Kidney epithelial cell (primary cell): ENCODE measurements at regions not wholly inside any gene's neighbourhood (a gene's known extent, or its start where the extent isn't known, plus 50 kb on each side); places are given as distances from the start of the nearest gene placed in this dataset.
A peak's percentile ranks its signal among the peaks of the same experiment; 100 is the strongest.

Experiments used
- DNase-seq: peaks from one replicate; pipeline ENCODE4 v3.0.0-alpha.2; 2010; ENCODE audit warnings: low read depth
- H3K27me3 ChIP-seq: 2 replicates; pipeline ENCODE4 v1.6.0; 2011; ENCODE audit warnings: low read length; ENCODE audit not compliant: control insufficient read depth, insufficient read depth
- H3K36me3 ChIP-seq: 2 replicates; pipeline ENCODE4 v1.5.1; 2011; ENCODE audit warnings: low read length; ENCODE audit not compliant: control insufficient read depth, insufficient read depth
- H3K4me3 ChIP-seq: 2 replicates; pipeline ENCODE4 v1.5.1; 2011; ENCODE audit warnings: low read depth, mild to moderate bottlenecking, control low read depth, low read length
- CTCF ChIP-seq: IDR thresholded peaks from 2 replicates; pipeline ENCODE4 v1.5.1; 2011; ENCODE audit warnings: mild to moderate bottlenecking, moderate library complexity, low read length, control low read depth, inconsistent platforms; ENCODE audit not compliant: insufficient read depth, poor library complexity, severe bottlenecking

DNA sequence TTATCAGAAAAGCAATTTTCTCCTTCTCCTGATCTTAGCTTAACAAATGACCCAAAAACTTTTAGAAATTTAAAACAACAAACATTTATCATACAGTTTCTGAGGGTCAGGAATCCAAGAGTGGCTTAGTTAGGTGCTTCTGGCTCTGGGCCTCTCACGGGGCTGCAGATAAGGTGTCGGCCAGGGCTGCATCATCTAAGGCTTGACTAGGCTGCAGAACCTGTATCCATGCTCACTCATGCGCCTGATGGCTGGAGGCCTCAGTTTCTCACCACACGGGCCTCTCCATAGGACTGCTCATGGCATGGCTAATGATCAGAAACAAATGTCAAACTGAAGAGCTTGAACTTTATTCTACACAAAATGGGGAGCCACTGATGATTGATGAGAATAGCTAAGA, 210.0 kb downstream of the SEC61B start:
- no peak overlapping the region for H3K4me3 ChIP-seq
- H3K27me3 ChIP-seq: no peaks in the 10 kb centered on the region
- no peak for DNase-seq
- no peaks in the 10 kb centered on the region for H3K36me3 ChIP-seq
- no peak for TF ChIP-seq CTCF

DNA sequence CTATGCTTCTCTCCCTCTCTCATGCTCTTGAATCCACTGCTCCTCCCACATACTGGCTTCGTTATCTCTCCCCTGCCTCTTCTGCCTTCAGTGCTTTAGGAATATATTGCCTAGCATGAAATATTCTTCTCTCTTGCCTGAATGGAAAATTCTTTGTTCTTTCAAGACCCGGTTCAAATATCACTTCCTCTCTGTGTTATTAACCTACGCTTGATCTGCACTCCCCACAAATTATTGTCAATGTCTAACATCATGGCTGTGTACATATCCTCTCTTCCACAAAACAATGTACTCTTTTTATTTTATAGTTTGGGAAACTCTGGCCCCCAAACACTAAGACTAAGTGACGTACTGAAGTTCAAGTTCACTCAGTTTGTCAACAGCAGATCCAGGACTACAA, 211.0 kb downstream of the SEC61B start:
- Histone ChIP-seq H3K36me3 (no peaks in the 10 kb centered on the region), H3K4me3 (no peak overlapping the region), H3K27me3 (no peaks in the 10 kb centered on the region)
- DNase-seq: no peak
- no peak for TF ChIP-seq CTCF

DNA sequence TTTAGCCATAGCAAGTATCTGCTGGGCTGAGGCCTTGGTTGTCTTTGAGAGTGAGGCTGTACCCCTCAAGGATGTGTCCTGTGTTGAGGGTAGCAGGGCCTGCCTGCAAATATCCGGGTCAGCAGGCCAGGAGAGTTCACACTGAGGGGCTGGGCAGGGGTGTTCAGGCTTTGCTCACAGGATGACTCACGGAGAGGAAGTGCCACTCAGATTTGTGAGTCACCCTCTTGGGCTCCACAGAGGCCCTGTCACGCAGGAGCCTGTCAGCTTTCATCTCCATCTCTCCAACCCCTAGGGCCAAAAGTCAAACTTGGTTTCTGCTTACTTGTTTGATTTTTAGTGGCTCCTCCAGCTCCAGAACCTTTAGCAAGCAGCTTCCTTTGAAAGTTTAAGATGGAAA, 211.5 kb downstream of the SEC61B start:
- Histone ChIP-seq H3K27me3 (no peaks in the 10 kb centered on the region), H3K4me3 (no peak overlapping the region), H3K36me3 (no peaks in the 10 kb centered on the region)
- no peak for TF ChIP-seq CTCF
- peak; percentile 73 for DNase-seq

DNA sequence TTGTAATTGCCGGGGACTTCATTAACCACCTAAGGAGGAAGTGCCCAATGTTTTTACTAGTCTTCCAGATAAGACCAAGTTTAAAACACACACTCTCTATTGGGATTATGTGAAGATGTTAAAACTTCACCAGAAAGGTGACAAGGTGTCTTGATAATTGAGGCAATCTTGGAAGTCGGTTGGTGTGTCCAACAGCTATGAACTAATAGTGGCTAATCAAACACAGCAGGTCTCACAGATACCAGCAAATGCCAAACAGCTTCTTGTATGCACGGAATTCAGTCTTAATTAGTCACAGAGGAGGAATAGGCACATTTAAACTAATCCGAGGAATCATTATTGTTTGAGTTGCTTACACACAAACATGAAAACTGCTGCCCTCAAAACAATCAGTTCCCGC, 214.5 kb downstream of the SEC61B start:
- TF ChIP-seq CTCF: no peak
- Histone ChIP-seq H3K36me3 (no peaks in the 10 kb centered on the region), H3K4me3 (no peak overlapping the region), H3K27me3 (no peaks in the 10 kb centered on the region)
- DNase-seq: no peak

DNA sequence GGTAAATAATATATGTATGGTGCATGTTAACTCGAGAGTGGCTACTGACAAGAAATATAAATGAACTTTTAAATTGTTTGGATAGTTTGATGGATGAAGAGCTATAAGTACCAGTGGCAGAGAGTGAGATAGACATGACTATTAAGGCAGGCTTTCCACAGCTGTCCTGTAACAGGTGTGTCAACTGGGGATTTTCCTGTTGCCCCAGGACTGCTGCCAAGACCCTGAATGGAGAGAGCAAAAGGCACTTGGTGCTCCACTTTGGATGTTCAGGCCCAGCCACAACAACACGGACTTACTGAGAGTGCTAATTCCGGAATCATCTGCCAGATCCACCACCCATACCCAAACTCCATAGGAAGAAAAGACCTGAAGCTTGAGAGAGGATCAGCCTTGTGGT, 215.1 kb downstream of the SEC61B start:
- no peak for TF ChIP-seq CTCF
- Histone ChIP-seq H3K36me3 (no peaks in the 10 kb centered on the region), H3K4me3 (no peak overlapping the region), H3K27me3 (no peaks in the 10 kb centered on the region)
- DNase-seq: no peak

GRCh38 chr9:99438596-99438995, 216.5 kb downstream of the SEC61B start:
- DNase-seq: no peak
- H3K36me3 ChIP-seq: no peaks in the 10 kb centered on the region
- no peak overlapping the region for H3K4me3 ChIP-seq
- H3K27me3 ChIP-seq: no peaks in the 10 kb centered on the region
- no peak for TF ChIP-seq CTCF
